GM20000 (cell line): ENCODE measurements at regions not wholly inside any gene's neighbourhood (a gene's known extent, or its start where the extent isn't known, plus 50 kb on each side); places are given as distances from the start of the nearest gene placed in this dataset.
"Not testable (repeated sequence)": the region's sequence is repeated elsewhere in the genome, so short reads cannot be mapped to it uniquely, and the experiment has no call there.

Source experiments
- DNase-seq: peaks from one replicate; pipeline ENCODE4 v3.0.0; 2012; ENCODE audit warnings: low spot score
- CTCF ChIP-seq: IDR thresholded peaks from 2 replicates; pipeline ENCODE4 v1.5.1; 2012; ENCODE audit warnings: mild to moderate bottlenecking, control low read depth; ENCODE audit errors: extremely low read depth, missing control alignments

- no peak for DNase-seq
- no peak for TF ChIP-seq CTCF
Measured at GRCh38 chr5:2818936-2819335, 67.5 kb upstream of the IRX2 start.

GRCh38 chr5:2817031-2817603 lies 65.6 kb upstream of the IRX2 start:
- no peak for TF ChIP-seq CTCF
- DNase-seq, result no peak

- no peak for TF ChIP-seq CTCF
- DNase-seq, result no peak
Measured at GRCh38 chr5:2813678-2814077, 62.2 kb upstream of the IRX2 start.

- TF ChIP-seq CTCF, result no peak
- no peak for DNase-seq
Measured at GRCh38 chr5:2810644-2811043, 59.2 kb upstream of the IRX2 start.

GRCh38 chr5:2807244-2807643 lies 55.8 kb upstream of the IRX2 start:
- DNase-seq, result not testable (repeated sequence)

- no peak for TF ChIP-seq CTCF
- no peak for DNase-seq
Measured at GRCh38 chr5:2806176-2806575, 54.7 kb upstream of the IRX2 start.

- DNase-seq, result no peak
- no peak for TF ChIP-seq CTCF
Measured at GRCh38 chr5:2805080-2805479, 53.6 kb upstream of the IRX2 start.

GRCh38 chr5:2803751-2804150 lies 52.3 kb upstream of the IRX2 start:
- no peak for DNase-seq
- no peak for TF ChIP-seq CTCF
